HG03066 (cell line): ENCODE measurements at regions not wholly inside any gene's neighbourhood (a gene's known extent, or its start where the extent isn't known, plus 50 kb on each side); places are given as distances from the start of the nearest gene placed in this dataset.
"Not testable (repeated sequence)": the region's sequence is repeated elsewhere in the genome, so short reads cannot be mapped to it uniquely, and the experiment has no call there.

Experiments used
- ATAC-seq: cut with Tn5 transposase; IDR thresholded peaks from one replicate; pipeline ENCODE4 v1.9.1; 2021; ENCODE audit warnings: low read depth; ENCODE audit not compliant: unreplicated experiment

- ATAC-seq: not testable (repeated sequence)
Measured at GRCh38 chr9:16299368-16299767, 571.1 kb downstream of the BNC2 start.

DNA sequence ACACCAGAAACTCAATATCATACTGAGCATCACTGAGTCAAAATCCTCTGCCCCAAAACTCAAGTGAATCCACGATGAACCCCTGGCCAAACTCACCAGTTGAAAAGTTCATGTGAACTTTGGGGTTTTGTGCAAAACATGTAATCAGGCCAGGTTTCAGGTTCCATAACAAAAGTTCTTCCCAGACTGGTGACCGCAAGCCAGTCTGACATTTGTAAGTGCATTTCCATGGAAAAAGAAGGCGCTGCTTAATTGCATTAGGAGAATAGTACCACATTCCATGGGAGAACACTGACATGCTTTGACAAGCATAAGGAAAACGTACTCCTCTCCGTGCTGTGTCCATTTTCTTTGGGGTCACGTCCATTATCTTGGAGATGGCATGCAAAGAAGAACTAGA lies 567.0 kb downstream of the BNC2 start:
- no peak for ATAC-seq

DNA sequence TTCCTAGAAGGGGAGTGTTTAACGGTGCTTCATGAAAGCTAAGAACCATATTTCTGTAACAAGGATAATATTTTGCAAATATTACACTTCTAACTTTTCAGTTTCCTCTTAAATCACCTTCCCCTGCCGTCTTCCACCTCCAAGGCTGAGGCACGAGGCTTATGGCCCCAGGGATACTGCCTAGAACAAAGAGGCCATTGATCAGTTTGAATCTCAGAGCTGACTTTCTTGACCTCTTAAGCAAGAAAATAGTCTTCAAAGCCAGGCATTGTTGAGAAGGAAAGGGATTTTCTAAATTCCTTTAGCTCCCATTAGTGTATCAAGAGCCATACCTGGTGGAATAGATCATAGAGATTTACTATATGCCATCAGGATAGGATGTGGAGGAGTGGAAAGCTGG lies 566.2 kb downstream of the BNC2 start:
- ATAC-seq: no peak

DNA sequence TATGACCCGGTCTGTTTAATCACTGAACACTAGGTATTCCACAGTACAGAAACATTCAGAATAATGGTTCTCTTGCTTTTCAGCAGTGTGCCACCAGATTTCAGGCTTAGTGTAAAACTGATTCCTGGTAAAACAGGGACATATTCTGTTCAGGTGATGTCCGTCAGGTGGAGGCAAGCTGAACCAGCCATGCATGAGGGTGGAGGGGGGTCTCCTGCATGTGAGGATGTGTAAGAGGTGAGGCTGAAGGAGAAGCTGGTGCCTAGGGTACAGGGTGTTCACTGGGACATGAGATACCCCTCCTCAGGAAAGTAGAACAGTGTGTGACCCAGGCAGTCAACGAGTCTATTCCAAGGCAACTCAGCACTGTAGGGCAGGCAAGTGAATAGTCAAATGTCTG lies 563.9 kb downstream of the BNC2 start:
- no peak for ATAC-seq

GRCh38 chr9:16307626-16308195 lies 562.8 kb downstream of the BNC2 start:
- ATAC-seq: no peak

GRCh38 chr9:16308645-16309044 lies 561.8 kb downstream of the BNC2 start:
- ATAC-seq: no peak

DNA sequence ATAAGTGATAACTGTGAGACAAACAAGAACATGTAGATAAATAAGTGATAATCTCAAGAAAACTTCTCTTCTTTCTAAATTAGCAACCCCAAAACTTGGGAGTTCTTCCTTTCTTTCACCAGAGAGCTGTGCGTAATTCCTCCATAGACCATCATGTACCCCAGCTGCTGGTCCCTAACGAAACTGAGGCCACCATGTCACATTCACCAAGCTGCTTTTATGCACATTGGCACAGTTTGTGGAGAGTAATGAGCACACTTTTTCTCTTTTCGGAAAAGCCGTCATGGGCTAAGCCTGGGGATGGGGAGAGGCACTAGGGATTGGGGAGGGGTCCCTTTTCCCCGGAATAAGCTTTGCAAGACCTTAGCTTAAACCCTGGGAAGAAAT lies 561.4 kb downstream of the BNC2 start:
- ATAC-seq: no peak

DNA sequence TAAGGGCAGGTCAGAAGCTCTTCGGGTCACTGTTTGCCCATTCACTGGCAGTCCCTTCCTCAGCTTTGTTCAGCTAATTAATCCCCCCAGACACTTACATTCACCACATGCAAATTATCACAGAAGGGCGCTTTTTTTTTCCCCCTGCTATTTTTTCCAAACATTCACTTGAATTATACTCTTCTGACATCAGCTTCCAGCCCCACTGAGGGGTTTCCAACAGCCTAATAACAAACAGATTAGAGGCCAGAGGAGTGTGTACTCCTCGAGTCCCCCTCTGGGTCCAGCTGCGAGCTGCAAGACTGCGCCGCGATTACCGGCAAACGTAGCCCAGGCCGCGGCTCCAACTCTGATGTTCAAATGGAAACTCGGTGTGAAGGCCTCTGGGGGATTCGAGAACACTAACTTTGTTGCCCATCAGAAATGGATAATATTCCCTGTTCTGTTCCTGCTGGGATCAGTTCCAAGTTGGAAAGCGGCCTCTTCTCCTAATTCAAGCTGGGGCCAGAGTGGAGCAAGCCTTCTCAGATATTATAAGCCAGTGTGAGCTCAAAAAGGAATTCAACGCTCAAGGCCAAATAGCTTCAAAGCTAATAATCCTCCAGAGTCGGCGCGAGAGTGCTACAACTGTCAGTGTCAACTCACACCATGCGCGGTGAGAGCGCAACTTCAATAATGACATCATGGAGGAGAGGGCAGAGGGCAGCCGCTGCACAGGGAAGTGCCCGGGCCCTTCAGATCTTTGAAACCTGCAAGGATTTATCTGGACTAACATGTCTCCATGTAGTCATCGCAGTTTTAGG lies 560.8 kb downstream of the BNC2 start:
- ATAC-seq: no peak

GRCh38 chr9:16310278-16311110 lies 560.0 kb downstream of the BNC2 start:
- ATAC-seq: no peak

- ATAC-seq: no peak
Measured at GRCh38 chr9:16312116-16312515, 558.4 kb downstream of the BNC2 start.

- ATAC-seq: no peak
Measured at GRCh38 chr9:16312962-16313546, 557.4 kb downstream of the BNC2 start.

GRCh38 chr9:16314476-16314875 lies 556.0 kb downstream of the BNC2 start:
- no peak for ATAC-seq

DNA sequence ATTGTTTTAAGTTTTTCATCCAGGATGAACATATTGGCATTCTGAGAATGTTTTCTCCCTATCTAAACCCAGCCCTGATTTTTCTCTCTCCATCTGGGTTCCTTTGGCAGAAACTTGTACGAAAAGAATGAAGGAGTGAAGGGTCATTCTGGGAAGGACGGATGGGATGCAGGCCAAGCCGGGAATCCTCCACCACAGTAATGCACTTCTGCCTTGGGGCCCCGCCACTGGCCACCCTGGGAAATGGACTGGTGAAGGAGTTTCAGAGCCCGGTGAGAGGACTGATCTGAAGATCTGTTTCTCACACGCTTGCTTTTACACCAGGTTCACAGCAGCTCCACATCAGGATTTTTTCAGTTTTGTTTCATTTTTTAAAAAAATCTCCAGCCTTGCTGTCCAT lies 554.8 kb downstream of the BNC2 start:
- no peak for ATAC-seq

GRCh38 chr9:16316456-16316855 lies 554.0 kb downstream of the BNC2 start:
- ATAC-seq: no peak

GRCh38 chr9:16316911-16317817 lies 553.3 kb downstream of the BNC2 start:
- ATAC-seq: no peak

- no peak for ATAC-seq
Measured at GRCh38 chr9:16318516-16319060, 551.9 kb downstream of the BNC2 start.

- ATAC-seq: no peak
Measured at GRCh38 chr9:16319646-16320045, 550.8 kb downstream of the BNC2 start.

- ATAC-seq: no peak
Measured at GRCh38 chr9:16320338-16320902, 550.0 kb downstream of the BNC2 start.

- ATAC-seq: no peak
Measured at GRCh38 chr9:16321461-16322119, 548.9 kb downstream of the BNC2 start.
